Subcutaneous abdominal adipose tissue (tissue), 5 donors: ENCODE measurements at regions not wholly inside any gene's neighbourhood (a gene's known extent, or its start where the extent isn't known, plus 50 kb on each side); places are given as distances from the start of the nearest gene placed in this dataset.

Experiments
- H3K27ac ChIP-seq: one replicate; pipeline ENCODE4 v1.7.0; 2013; ENCODE audit warnings: low read depth, mild to moderate bottlenecking, inconsistent platforms, low read length, moderate library complexity
- H3K27me3 ChIP-seq, 5 donors: one replicate each; pipeline ENCODE4 v1.7.0; 2013; ENCODE audit warnings: low read length in 5 of 5, inconsistent platforms in 1 of 5; ENCODE audit not compliant: control insufficient read depth in 5 of 5, insufficient read depth in 4 of 5
- H3K36me3 ChIP-seq, 5 donors: one replicate each; pipeline ENCODE4 v1.7.0; 2013; ENCODE audit warnings: low read length in 5 of 5; ENCODE audit not compliant: control insufficient read depth in 5 of 5, insufficient read depth in 5 of 5
- H3K4me1 ChIP-seq, 5 donors: one replicate each; pipeline ENCODE4 v1.7.0; 2013; ENCODE audit warnings: low read length in 5 of 5, mild to moderate bottlenecking in 3 of 5, moderate library complexity in 1 of 5; ENCODE audit not compliant: control insufficient read depth in 5 of 5, insufficient read depth in 5 of 5
- H3K4me3 ChIP-seq, 5 donors: one replicate each; pipeline ENCODE4 v1.7.0; 2013; ENCODE audit warnings: low read length in 5 of 5, low read depth in 1 of 5
- H3K9ac ChIP-seq, 5 donors: one replicate each; pipeline ENCODE4 v1.7.0; 2013; ENCODE audit warnings: low read length in 5 of 5, mild to moderate bottlenecking in 4 of 5, moderate library complexity in 3 of 5
- H3K9me3 ChIP-seq, 5 donors: one replicate each; pipeline ENCODE4 v1.7.0; 2013; ENCODE audit warnings: low read length in 5 of 5; ENCODE audit not compliant: control insufficient read depth in 5 of 5
- donor health status: healthy.
- donor health status: healthy.
- donor health status: healthy.
- donor health status: healthy.
- donor health status: healthy.

GRCh38 chr2:18230668-18231067 is 329.8 kb downstream of the RDH14 start:
- H3K27ac ChIP-seq: no peak overlapping the region

DNA sequence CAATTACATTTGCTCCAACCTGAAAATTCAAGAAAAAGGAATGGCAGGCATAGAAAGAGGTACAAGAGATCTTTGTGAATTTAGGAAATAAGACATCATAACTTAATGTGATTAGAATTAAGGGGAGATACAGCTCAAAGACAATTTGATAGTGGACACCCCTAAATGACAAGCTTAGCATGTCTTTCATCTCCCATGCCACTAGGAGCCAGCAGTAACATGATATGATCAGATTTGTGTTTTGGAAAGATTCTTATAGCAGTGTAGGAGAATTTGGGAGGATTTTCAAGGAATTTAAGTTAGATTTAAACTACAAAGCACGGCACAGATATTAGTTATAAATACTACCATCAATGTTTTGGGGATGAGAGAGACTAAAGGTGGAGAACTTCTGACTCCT is 340.8 kb downstream of the RDH14 start:
- no peak overlapping the region for H3K27ac ChIP-seq
- no peak overlapping the region for H3K9ac ChIP-seq
- no peak overlapping the region for H3K4me3 ChIP-seq

More at GRCh38 chr2:18230668-18231067, 329.8 kb downstream of the RDH14 start:
- H3K4me1 ChIP-seq: no peaks in the 10 kb centered on the region
- no peaks in the 10 kb centered on the region for H3K36me3 ChIP-seq
- H3K27me3 ChIP-seq: no peaks in the 10 kb centered on the region
- no peak overlapping the region for H3K9ac ChIP-seq
- no peak overlapping the region for H3K4me3 ChIP-seq
- H3K9me3 ChIP-seq: no peaks in the 10 kb centered on the region

GRCh38 chr2:18218160-18218933 is 339.9 kb downstream of the KCNS3 start:
- H3K4me3 ChIP-seq: no peak overlapping the region
- no peaks in the 10 kb centered on the region for H3K36me3 ChIP-seq
- H3K9me3 ChIP-seq: no peaks in the 10 kb centered on the region
- H3K4me1 ChIP-seq: no peaks in the 10 kb centered on the region
- no peak overlapping the region for H3K9ac ChIP-seq
- no peak overlapping the region for H3K27ac ChIP-seq
- H3K27me3 ChIP-seq: no peaks in the 10 kb centered on the region

More for the DNA sequence above, 340.8 kb downstream of the RDH14 start:
- no peaks in the 10 kb centered on the region for H3K4me1 ChIP-seq
- no peaks in the 10 kb centered on the region for H3K27me3 ChIP-seq
- H3K9me3 ChIP-seq: no peaks in the 10 kb centered on the region
- no peaks in the 10 kb centered on the region for H3K36me3 ChIP-seq

GRCh38 chr2:18214936-18215335 is 336.5 kb downstream of the KCNS3 start:
- H3K27ac ChIP-seq: no peak overlapping the region
- no peaks in the 10 kb centered on the region for H3K4me1 ChIP-seq
- no peaks in the 10 kb centered on the region for H3K27me3 ChIP-seq
- H3K36me3 ChIP-seq: no peaks in the 10 kb centered on the region
- no peaks in the 10 kb centered on the region for H3K9me3 ChIP-seq
- no peak overlapping the region for H3K9ac ChIP-seq
- H3K4me3 ChIP-seq: no peak overlapping the region

DNA sequence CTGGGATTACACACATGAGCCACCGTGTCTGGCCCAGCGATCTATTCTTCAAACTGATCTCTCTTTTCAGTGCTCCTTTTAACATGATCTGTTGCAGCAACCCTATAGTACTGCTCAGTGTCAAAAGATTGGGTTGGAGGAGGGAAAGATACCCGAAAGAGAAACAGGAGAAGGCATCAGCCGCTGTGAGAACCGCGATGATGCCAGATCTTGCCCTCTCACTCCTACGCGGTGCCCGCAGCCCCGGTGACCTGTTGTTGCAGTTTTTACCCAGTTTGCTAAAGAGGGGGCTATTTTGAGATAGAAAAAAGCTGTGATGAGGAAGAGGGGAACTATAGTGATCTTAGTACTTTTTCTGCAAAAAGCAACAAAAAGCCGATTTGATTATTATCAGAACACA is 335.5 kb downstream of the KCNS3 start:
- Histone ChIP-seq H3K27me3 (peaks cover 0 to 3% (median 0%) of the 10 kb centered on the region in 5 donors), H3K4me3 (no peak overlapping the region), H3K4me1 (no peaks in the 10 kb centered on the region), H3K9me3 (no peaks in the 10 kb centered on the region), H3K36me3 (no peaks in the 10 kb centered on the region), H3K27ac (no peak overlapping the region), H3K9ac (no peak overlapping the region)

GRCh38 chr2:18209934-18210639 is 331.6 kb downstream of the KCNS3 start:
- no peak overlapping the region for H3K9ac ChIP-seq
- no peaks in the 10 kb centered on the region for H3K9me3 ChIP-seq
- H3K36me3 ChIP-seq: no peaks in the 10 kb centered on the region
- H3K4me3 ChIP-seq: no peak overlapping the region
- no peak overlapping the region for H3K27ac ChIP-seq
- H3K4me1 ChIP-seq: no peaks in the 10 kb centered on the region
- H3K27me3 ChIP-seq: peaks cover 0 to 3% (median 0%) of the 10 kb centered on the region in 5 donors

GRCh38 chr2:18208956-18209355 is 330.5 kb downstream of the KCNS3 start:
- Histone ChIP-seq H3K36me3 (no peaks in the 10 kb centered on the region), H3K9ac (no peak overlapping the region), H3K4me3 (no peak overlapping the region), H3K27ac (no peak overlapping the region), H3K4me1 (no peaks in the 10 kb centered on the region), H3K9me3 (no peaks in the 10 kb centered on the region), H3K27me3 (peaks cover 0 to 3% (median 0%) of the 10 kb centered on the region in 5 donors)

GRCh38 chr2:18200771-18201170 is 322.3 kb downstream of the KCNS3 start:
- no peak overlapping the region for H3K4me3 ChIP-seq
- H3K27me3 ChIP-seq: no peaks in the 10 kb centered on the region
- no peaks in the 10 kb centered on the region for H3K36me3 ChIP-seq
- no peak overlapping the region for H3K9ac ChIP-seq
- no peak overlapping the region for H3K27ac ChIP-seq
- H3K4me1 ChIP-seq: no peaks in the 10 kb centered on the region
- H3K9me3 ChIP-seq: no peaks in the 10 kb centered on the region

GRCh38 chr2:18198677-18199076 is 320.2 kb downstream of the KCNS3 start:
- Histone ChIP-seq H3K4me1 (no peaks in the 10 kb centered on the region), H3K9ac (no peak overlapping the region), H3K36me3 (no peaks in the 10 kb centered on the region), H3K4me3 (no peak overlapping the region), H3K9me3 (no peaks in the 10 kb centered on the region), H3K27ac (no peak overlapping the region), H3K27me3 (no peaks in the 10 kb centered on the region)

- no peak overlapping the region for H3K9ac ChIP-seq
- no peaks in the 10 kb centered on the region for H3K4me1 ChIP-seq
- H3K27ac ChIP-seq: no peak overlapping the region
- no peaks in the 10 kb centered on the region for H3K36me3 ChIP-seq
- H3K4me3 ChIP-seq: no peak overlapping the region
- no peaks in the 10 kb centered on the region for H3K27me3 ChIP-seq
- no peaks in the 10 kb centered on the region for H3K9me3 ChIP-seq
These were observed 315.7 kb downstream of the KCNS3 start for GRCh38 chr2:18194161-18194560.
